Choroid plexus epithelial cell (primary cell): ENCODE measurements at regions not wholly inside any gene's neighbourhood (a gene's known extent, or its start where the extent isn't known, plus 50 kb on each side); places are given as distances from the start of the nearest gene placed in this dataset.
"Not testable (repeated sequence)": the region's sequence is repeated elsewhere in the genome, so short reads cannot be mapped to it uniquely, and the experiment has no call there.

Experiments
- DNase-seq: peaks from one replicate; pipeline ENCODE4 v3.0.0-alpha.2; 2010; ENCODE audit warnings: low read depth
- H3K4me3 ChIP-seq: 2 replicates; pipeline ENCODE4 v1.5.1; 2011; ENCODE audit warnings: low read depth, mild to moderate bottlenecking, control low read depth, low read length, moderate library complexity
- CTCF ChIP-seq: conservative IDR thresholded peaks from 2 replicates; pipeline ENCODE4 v1.5.1; 2011; ENCODE audit warnings: low read depth, mild to moderate bottlenecking, control low read depth, inconsistent platforms, low read length, moderate library complexity

- no peak overlapping the region for H3K4me3 ChIP-seq
- no peak for TF ChIP-seq CTCF
- DNase-seq, result no peak
Measured at GRCh38 chr14:38608244-38608643, 352.4 kb upstream of the CLEC14A start.

DNA sequence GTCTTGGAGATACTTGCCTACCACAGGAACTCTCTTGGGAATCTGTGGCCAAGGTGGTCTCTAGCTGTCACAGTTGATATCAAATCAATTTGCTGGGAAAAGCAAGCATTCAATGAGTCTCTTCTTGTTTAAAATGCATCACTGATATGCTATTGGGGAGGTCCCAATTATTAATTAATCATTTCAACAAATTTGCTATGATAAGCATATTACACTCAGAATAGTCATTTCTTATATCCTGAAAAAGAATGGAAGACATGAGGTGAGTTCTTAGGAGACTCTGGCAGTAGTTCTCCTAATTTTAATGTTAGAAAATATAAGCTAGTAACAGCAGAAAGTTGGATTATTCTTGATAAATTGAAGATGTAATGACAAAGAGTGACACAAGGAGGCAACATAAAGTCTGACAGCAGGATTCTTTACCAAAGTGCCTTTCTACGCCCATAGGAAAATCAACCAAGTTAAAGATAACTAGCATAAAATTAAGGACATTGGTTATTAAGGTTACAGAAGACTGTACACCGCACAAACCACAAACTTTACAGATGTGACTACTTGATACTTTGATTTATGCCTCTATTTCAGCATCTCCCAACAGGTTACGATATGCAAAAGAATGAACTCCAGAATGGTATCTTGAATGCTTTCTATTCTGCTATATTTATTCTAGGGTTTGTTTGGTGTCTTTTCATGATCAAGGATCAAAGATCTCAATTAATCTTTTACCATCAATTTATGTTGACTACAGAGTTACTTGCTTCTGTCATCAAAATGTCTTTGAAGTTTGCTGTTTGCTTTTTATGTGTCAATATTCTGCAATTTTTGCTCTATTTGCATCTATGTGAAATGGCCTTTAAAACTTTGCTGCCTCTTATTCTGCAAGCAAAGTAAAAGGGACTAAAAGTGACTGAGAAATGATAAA lies 349.6 kb upstream of the CLEC14A start:
- peak; percentile 7 for DNase-seq
- no peak overlapping the region for H3K4me3 ChIP-seq
- no peak for TF ChIP-seq CTCF

DNA sequence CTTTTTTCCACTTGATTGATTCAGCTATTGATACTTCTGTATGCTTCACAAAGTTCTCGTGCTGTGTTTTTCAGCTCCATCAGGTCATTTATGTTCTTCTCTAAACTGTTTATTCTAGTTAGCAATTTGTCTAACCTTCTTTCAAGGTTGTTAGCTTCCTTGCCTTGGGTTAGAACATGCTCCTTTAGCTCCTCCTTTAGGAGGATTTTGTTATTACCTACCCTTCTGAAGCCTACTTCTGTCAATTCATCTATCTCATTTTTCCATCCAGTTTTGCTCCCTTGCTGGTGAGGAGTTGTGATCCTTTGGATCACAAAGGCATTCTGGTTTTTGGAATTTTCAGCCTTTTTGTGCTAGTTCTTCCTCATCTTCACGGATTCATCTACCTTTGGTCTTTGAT lies 344.7 kb upstream of the CLEC14A start:
- not testable (repeated sequence) for H3K4me3 ChIP-seq
- peak; percentile 64 for DNase-seq
- TF ChIP-seq CTCF, result peak; percentile 42

GRCh38 chr14:38593476-38593875 lies 337.6 kb upstream of the CLEC14A start:
- DNase-seq, result no peak
- no peak overlapping the region for H3K4me3 ChIP-seq
- no peak for TF ChIP-seq CTCF

DNA sequence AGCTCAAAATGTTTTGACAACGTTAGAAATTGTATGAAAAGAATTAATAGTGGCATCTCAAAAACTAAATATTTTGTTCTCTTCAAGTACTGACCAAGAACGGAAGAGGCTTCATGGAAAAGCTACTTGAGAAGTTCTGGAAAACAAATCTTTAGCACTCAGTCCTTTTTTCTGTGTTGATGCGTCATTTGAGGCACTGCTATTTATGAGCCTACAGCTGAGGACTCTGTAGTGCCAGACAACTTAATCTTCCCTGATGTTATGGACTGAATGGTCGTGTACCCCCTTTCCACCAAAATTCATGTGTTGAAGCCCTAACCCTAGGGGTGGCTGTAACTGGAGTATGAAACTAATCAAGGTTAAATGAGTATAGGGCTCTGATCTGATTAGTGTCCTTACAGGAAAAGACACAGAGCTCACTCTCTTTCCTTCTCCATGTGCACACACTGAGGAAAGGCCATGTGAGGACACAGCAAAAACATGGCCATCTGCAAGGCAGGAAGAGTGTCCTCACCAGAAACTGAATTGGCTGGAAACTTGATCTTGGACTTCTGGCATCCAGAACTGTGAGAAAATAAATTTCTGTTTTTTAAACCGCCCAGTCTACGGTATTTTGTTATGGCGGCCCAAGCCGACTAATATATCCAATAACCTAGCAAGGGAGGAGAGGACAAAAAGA lies 337.0 kb upstream of the CLEC14A start:
- DNase-seq, result no peak
- TF ChIP-seq CTCF, result no peak
- no peak overlapping the region for H3K4me3 ChIP-seq

GRCh38 chr14:38589747-38590350 lies 334.0 kb upstream of the CLEC14A start:
- no peak overlapping the region for H3K4me3 ChIP-seq
- no peak for TF ChIP-seq CTCF
- no peak for DNase-seq
